Loucy (cell line): ENCODE measurements at regions not wholly inside any gene's neighbourhood (a gene's known extent, or its start where the extent isn't known, plus 50 kb on each side); places are given as distances from the start of the nearest gene placed in this dataset.

Experiments used
- H2AFZ ChIP-seq: fragments of 200-600 bp; sonication (generic); 2 replicates; pipeline ENCODE4 v1.6.0; 2016; ENCODE audit warnings: antibody characterized with exemption, mild to moderate bottlenecking, low read length, moderate library complexity
- H3F3A ChIP-seq: fragments of 200-600 bp; 2 replicates; pipeline ENCODE4 v1.6.0; 2016; ENCODE audit warnings: antibody characterized with exemption, low read depth, mild to moderate bottlenecking
- H3K27me3 ChIP-seq: fragments of 200-600 bp; sonication (generic); 2 replicates; pipeline ENCODE4 v1.6.1; 2014; ENCODE audit warnings: low read length, mild to moderate bottlenecking; ENCODE audit not compliant: insufficient read depth, poor library complexity, severe bottlenecking
- H3K36me3 ChIP-seq: fragments of 200-600 bp; sonication (generic); 2 replicates; pipeline ENCODE4 v1.6.1; 2016; ENCODE audit warnings: low read length; ENCODE audit not compliant: insufficient read depth
- H3K4me1 ChIP-seq: fragments of 200-600 bp; sonication (generic); 2 replicates; pipeline ENCODE4 v1.5.1; 2014; ENCODE audit warnings: low read length, mild to moderate bottlenecking; ENCODE audit not compliant: insufficient read depth, poor library complexity, severe bottlenecking
- H3K4me2 ChIP-seq: fragments of 200-600 bp; sonication (generic); 2 replicates; pipeline ENCODE4 v1.6.0; 2014; ENCODE audit warnings: antibody characterized with exemption, low read length, low read depth, mild to moderate bottlenecking; ENCODE audit not compliant: poor library complexity, severe bottlenecking
- H3K4me3 ChIP-seq: fragments of 200-600 bp; sonication (generic); 2 replicates; pipeline ENCODE4 v1.5.1; 2014; ENCODE audit warnings: low read length, mild to moderate bottlenecking, mixed read lengths; ENCODE audit not compliant: poor library complexity, severe bottlenecking
- H3K79me2 ChIP-seq: fragments of 200-600 bp; sonication (generic); 2 replicates; pipeline ENCODE4 v1.6.1; 2014; ENCODE audit warnings: low read length; ENCODE audit not compliant: insufficient read depth
- H3K9ac ChIP-seq: fragments of 200-600 bp; sonication (generic); 2 replicates; pipeline ENCODE4 v1.6.0; 2014; ENCODE audit warnings: mild to moderate bottlenecking, low read depth, low read length, moderate library complexity; ENCODE audit not compliant: poor library complexity, severe bottlenecking
- H3K9me2 ChIP-seq: fragments of 200-600 bp; sonication (generic); replicated peaks from 2 replicates; pipeline ENCODE4 v1.6.1; 2016; ENCODE audit warnings: low read depth, low read length, mixed read lengths
- H3K9me3 ChIP-seq: fragments of 200-600 bp; sonication (generic); 2 replicates; pipeline ENCODE4 v1.6.1; 2014; ENCODE audit warnings: mild to moderate bottlenecking, antibody characterized with exemption, low read length, low read depth; ENCODE audit not compliant: insufficient read depth
- H4K20me1 ChIP-seq: fragments of 200-600 bp; sonication (generic); 2 replicates; pipeline ENCODE4 v1.6.0; 2014; ENCODE audit warnings: antibody characterized with exemption, low read length, mild to moderate bottlenecking; ENCODE audit not compliant: insufficient read depth, poor library complexity, severe bottlenecking
- CTCF ChIP-seq: fragments of 200-600 bp; sonication (generic); conservative IDR thresholded peaks from 2 replicates; pipeline ENCODE4 v1.5.1; 2014; ENCODE audit warnings: mild to moderate bottlenecking, antibody characterized with exemption, low read length
- EZH2phosphoT487 ChIP-seq: fragments of 200-600 bp; IDR thresholded peaks from 2 replicates; pipeline ENCODE4 v1.6.1; 2018; ENCODE audit warnings: antibody characterized with exemption, mild to moderate bottlenecking, moderate library complexity, borderline replicate concordance

- H3K9me3 ChIP-seq = no peaks in the 10 kb centered on the region
- no peaks in the 10 kb centered on the region for H3K4me1 ChIP-seq
- no peaks in the 10 kb centered on the region for H3F3A ChIP-seq
- H3K79me2 ChIP-seq = peaks cover 8% of the 10 kb centered on the region; the same call in 1 of the 2 replicates
- H3K4me2 ChIP-seq = no peak overlapping the region
- TF ChIP-seq EZH2phosphoT487 = no peak
- TF ChIP-seq CTCF = no peak
- H3K9me2 ChIP-seq = no peaks in the 10 kb centered on the region
- H3K27me3 ChIP-seq = no peaks in the 10 kb centered on the region
- H2AFZ ChIP-seq = no peak overlapping the region
- H3K9ac ChIP-seq = no peak overlapping the region
- no peak overlapping the region for H3K4me3 ChIP-seq
- no peaks in the 10 kb centered on the region for H4K20me1 ChIP-seq
- no peaks in the 10 kb centered on the region for H3K36me3 ChIP-seq
Measured at GRCh38 chr22:22141771-22142591, 102.6 kb upstream of the VPREB1 start.

- Histone ChIP-seq H3K27me3 (no peaks in the 10 kb centered on the region), H3K9ac (no peak overlapping the region), H3F3A (no peaks in the 10 kb centered on the region), H3K79me2 (peaks cover 4% of the 10 kb centered on the region; the same call in 1 of the 2 replicates), H3K9me3 (no peaks in the 10 kb centered on the region), H2AFZ (no peak overlapping the region), H4K20me1 (no peaks in the 10 kb centered on the region), H3K4me1 (no peaks in the 10 kb centered on the region), H3K4me2 (no peak overlapping the region), H3K9me2 (no peaks in the 10 kb centered on the region), H3K36me3 (no peaks in the 10 kb centered on the region), H3K4me3 (no peak overlapping the region)
- TF ChIP-seq EZH2phosphoT487 (no peak), CTCF (no peak)
Measured at GRCh38 chr22:22141031-22141430, 103.6 kb upstream of the VPREB1 start.

GRCh38 chr22:22139364-22139763 is 105.2 kb upstream of the VPREB1 start:
- no peak overlapping the region for H2AFZ ChIP-seq
- no peak overlapping the region for H3K4me3 ChIP-seq
- no peak overlapping the region for H3K4me2 ChIP-seq
- TF ChIP-seq CTCF (no peak), EZH2phosphoT487 (no peak)
- H3K9me3 ChIP-seq = no peaks in the 10 kb centered on the region
- H3K9me2 ChIP-seq = no peaks in the 10 kb centered on the region
- no peaks in the 10 kb centered on the region for H3K4me1 ChIP-seq
- H3K27me3 ChIP-seq = no peaks in the 10 kb centered on the region
- H3K79me2 ChIP-seq = peaks cover 4% of the 10 kb centered on the region; the same call in 1 of the 2 replicates
- no peak overlapping the region for H3K9ac ChIP-seq
- no peaks in the 10 kb centered on the region for H3K36me3 ChIP-seq
- no peaks in the 10 kb centered on the region for H3F3A ChIP-seq
- H4K20me1 ChIP-seq = no peaks in the 10 kb centered on the region
